Fibroblast of skin of left biceps (primary cell): ENCODE measurements at regions not wholly inside any gene's neighbourhood (a gene's known extent, or its start where the extent isn't known, plus 50 kb on each side); places are given as distances from the start of the nearest gene placed in this dataset.

Source experiments
- DNase-seq, 2 experiments: peaks; one replicate each; pipeline ENCODE4 v3.0.0-alpha.2; 2013; ENCODE audit warnings: low read depth in 2 of 2

- DNase-seq, result no peak
These were observed 190.4 kb downstream of the SALL1 start for GRCh38 chr16:50960517-50961202.

GRCh38 chr16:50957056-50957455 lies 194.0 kb downstream of the SALL1 start:
- no peak for DNase-seq

- no peak for DNase-seq
These were observed 194.4 kb downstream of the SALL1 start for GRCh38 chr16:50956637-50957036.

- no peak for DNase-seq
These were observed 195.8 kb downstream of the SALL1 start for GRCh38 chr16:50955311-50955710.

GRCh38 chr16:50954469-50954868 lies 196.6 kb downstream of the SALL1 start:
- no peak for DNase-seq

GRCh38 chr16:50953290-50953689 lies 197.8 kb downstream of the SALL1 start:
- no peak for DNase-seq

- DNase-seq, result no peak
These were observed 200.1 kb downstream of the SALL1 start for GRCh38 chr16:50950955-50951354.

GRCh38 chr16:50948268-50948930 lies 202.7 kb downstream of the SALL1 start:
- DNase-seq, result no peak

- no peak for DNase-seq
These were observed 203.2 kb downstream of the SALL1 start for GRCh38 chr16:50947826-50948225.

- DNase-seq, result no peak
These were observed 204.5 kb downstream of the SALL1 start for GRCh38 chr16:50946606-50947005.

- no peak for DNase-seq
These were observed 204.2 kb downstream of the CYLD start for GRCh38 chr16:50946098-50946497.

GRCh38 chr16:50945171-50945570 lies 203.3 kb downstream of the CYLD start:
- DNase-seq, result no peak

GRCh38 chr16:50944436-50944835 lies 202.6 kb downstream of the CYLD start:
- DNase-seq, result no peak

- no peak for DNase-seq
These were observed 202.1 kb downstream of the CYLD start for GRCh38 chr16:50944033-50944432.

- no peak for DNase-seq
These were observed 200.3 kb downstream of the CYLD start for GRCh38 chr16:50942143-50942542.

GRCh38 chr16:50941681-50942080 lies 199.8 kb downstream of the CYLD start:
- DNase-seq, result no peak

GRCh38 chr16:50940275-50940854 lies 198.5 kb downstream of the CYLD start:
- no peak for DNase-seq

GRCh38 chr16:50939356-50939755 lies 197.5 kb downstream of the CYLD start:
- DNase-seq, result no peak

GRCh38 chr16:50938932-50939331 lies 197.0 kb downstream of the CYLD start:
- DNase-seq, result no peak

- no peak for DNase-seq
These were observed 191.4 kb downstream of the CYLD start for GRCh38 chr16:50933262-50933661.

- no peak for DNase-seq
These were observed 190.6 kb downstream of the CYLD start for GRCh38 chr16:50932348-50932935.

GRCh38 chr16:50928065-50928464 lies 186.2 kb downstream of the CYLD start:
- DNase-seq, result no peak
